A549 (cell line): ENCODE measurements at regions not wholly inside any gene's neighbourhood (a gene's known extent, or its start where the extent isn't known, plus 50 kb on each side); places are given as distances from the start of the nearest gene placed in this dataset.

Experiments used
- ATAC-seq, 2 experiments: fragments of 200-7000 bp in 1 of 2; fragments of >200 bp in 1 of 2; cut with Nextera tagmentation in 1 of 2; cut with Tn5 transposase in 1 of 2; 3 replicates each; pipeline versions ENCODE4 v1.8.0 to v1.9.1; 2018 to 2020; ENCODE audit warnings: mild to moderate bottlenecking in 1 of 2, moderate library complexity in 1 of 2
- CTCF ChIA-PET: fragments of 300-600 bp; sonication (Branson Sonifier 250); formaldehyde crosslinking; extraction: SDS; loops from one replicate; lab custom pipeline; 2021; ENCODE audit warnings: antibody characterized with exemption, inconsistent platforms; lab: Yijun Ruan, JAX
- POLR2A ChIA-PET: fragments of 350-600 bp; formaldehyde crosslinking; extraction: SDS; loops from one replicate; lab custom pipeline; 2021; ENCODE audit warnings: antibody characterized with exemption, inconsistent platforms; lab: Yijun Ruan, JAX
- DNase-seq, 2 experiments: peaks; one replicate each; pipeline versions ENCODE4 v3.0.0 to v3.0.0-alpha.2; 2011 to 2016; ENCODE audit warnings: low read depth in 1 of 2, low spot score in 1 of 2
- FAIRE-seq: peaks from 2 replicates; lab custom pipeline; 2011; peaks lifted over from hg19 to GRCh38; lab: Jason Lieb, UNC
- H3K27ac ChIP-seq, 2 experiments: fragments of >200 bp; sonication (Bioruptor Twin); formaldehyde crosslinking; 3 replicates each; pipeline ENCODE4 v1.5.1; 2016 to 2017
- H3K4me1 ChIP-seq: fragments of >200 bp; sonication (Bioruptor Twin); formaldehyde crosslinking; 3 replicates; pipeline ENCODE4 v1.6.1; 2016
- H3K4me2 ChIP-seq: fragments of >200 bp; sonication (Bioruptor Twin); formaldehyde crosslinking; 3 replicates; pipeline ENCODE4 v1.6.1; 2016
- H3K4me3 ChIP-seq: fragments of >200 bp; sonication (Bioruptor Twin); formaldehyde crosslinking; 3 replicates; pipeline ENCODE4 v1.5.1; 2016
- H3K9me3 ChIP-seq: fragments of >200 bp; sonication (Bioruptor Twin); formaldehyde crosslinking; 3 replicates; pipeline ENCODE4 v1.6.1; 2016
- CBX8 ChIP-seq: fragments of 200-600 bp; sonication (generic); IDR thresholded peaks from 2 replicates; pipeline ENCODE4 v1.6.1; 2016
- CHD2 ChIP-seq: fragments of 150-350 bp; IDR thresholded peaks from 2 replicates; pipeline ENCODE4 v1.6.1; 2014; ENCODE audit warnings: low read length; ENCODE audit not compliant: partially characterized antibody
- CHD4 ChIP-seq: fragments of 200-600 bp; sonication (generic); IDR thresholded peaks from 2 replicates; pipeline ENCODE4 v1.6.1; 2016; ENCODE audit warnings: antibody characterized with exemption, mild to moderate bottlenecking, borderline replicate concordance
- EHMT2 ChIP-seq: fragments of 200-600 bp; sonication (generic); IDR thresholded peaks from 2 replicates; pipeline ENCODE4 v1.6.1; 2016; ENCODE audit warnings: antibody characterized with exemption, low read depth, mild to moderate bottlenecking, moderate library complexity
- ELK1 ChIP-seq: fragments of 150-350 bp; IDR thresholded peaks from 2 replicates; pipeline ENCODE4 v1.6.1; 2014; ENCODE audit warnings: low read depth, mild to moderate bottlenecking, low read length
- EP300 ChIP-seq, 2 experiments: fragments of >200 bp; sonication (Bioruptor Twin); formaldehyde crosslinking; IDR thresholded peaks; 2 replicates in 1 of 2; 3 replicates in 1 of 2; pipeline ENCODE4 v1.6.1; 2016 to 2017
- FOSB ChIP-seq: fragments of 250-450 bp; sonication (Bioruptor Pico); IDR thresholded peaks from 2 replicates; pipeline ENCODE4 v1.5.0; 2020; ENCODE audit warnings: mild to moderate bottlenecking, moderate library complexity
- FOSL2 ChIP-seq, 2 experiments: fragments of 450-650 bp in 1 of 2; fragments of >200 bp in 1 of 2; sonication (Bioruptor Twin) in 1 of 2; formaldehyde crosslinking; IDR thresholded peaks; 2 replicates each; pipeline versions ENCODE4 v1.5.0 to v1.6.1; 2016 to 2020; ENCODE audit warnings: mild to moderate bottlenecking in 1 of 2, moderate library complexity in 1 of 2
- HDAC2 ChIP-seq: fragments of 200-600 bp; sonication (generic); IDR thresholded peaks from 2 replicates; pipeline ENCODE4 v1.6.1; 2016
- HES2 ChIP-seq: fragments of >200 bp; sonication (Bioruptor Twin); formaldehyde crosslinking; IDR thresholded peaks from 2 replicates; pipeline ENCODE4 v1.6.1; 2016
- HMGXB4 ChIP-seq: fragments of 250-450 bp; sonication (Bioruptor Pico); IDR thresholded peaks from 2 replicates; pipeline ENCODE4 v1.5.0; 2021; ENCODE audit warnings: mild to moderate bottlenecking, moderate library complexity, borderline replicate concordance
- HOXA7 ChIP-seq: fragments of 250-450 bp; sonication (Bioruptor Pico); IDR thresholded peaks from 2 replicates; pipeline ENCODE4 v1.5.0; 2020; ENCODE audit warnings: mild to moderate bottlenecking, moderate library complexity
- JUN ChIP-seq, 2 experiments: fragments of >200 bp; sonication (Bioruptor Twin); formaldehyde crosslinking; IDR thresholded peaks; 2 replicates in 1 of 2; 3 replicates in 1 of 2; pipeline ENCODE4 v1.6.1; 2016 to 2017
- JUNB ChIP-seq: fragments of >200 bp; sonication (Bioruptor Twin); formaldehyde crosslinking; IDR thresholded peaks from 2 replicates; pipeline ENCODE4 v1.6.1; 2016
- KDM5A ChIP-seq: fragments of 200-600 bp; sonication (generic); IDR thresholded peaks from 2 replicates; pipeline ENCODE4 v1.6.1; 2016; ENCODE audit warnings: antibody characterized with exemption, mild to moderate bottlenecking
- MAX ChIP-seq: IDR thresholded peaks from 2 replicates; pipeline ENCODE4 v1.6.1; 2012
- MYC ChIP-seq: IDR thresholded peaks from 2 replicates; pipeline ENCODE4 v1.6.1; 2012; ENCODE audit warnings: mild to moderate bottlenecking, inconsistent platforms, low read length, improper control_type of control experiment, borderline replicate concordance
- NFE2L2 ChIP-seq: fragments of 150-350 bp; conservative IDR thresholded peaks from 2 replicates; pipeline ENCODE4 v1.6.1; 2014; ENCODE audit warnings: low read length
- NR3C1 ChIP-seq: fragments of >200 bp; sonication (Bioruptor Twin); formaldehyde crosslinking; IDR thresholded peaks from 3 replicates; pipeline ENCODE4 v1.6.1; 2017
- PBX3 ChIP-seq: IDR thresholded peaks from 2 replicates; pipeline ENCODE4 v1.6.1; 2012
- PHF8 ChIP-seq: fragments of 200-600 bp; sonication (generic); IDR thresholded peaks from 2 replicates; pipeline ENCODE4 v1.6.1; 2016; ENCODE audit warnings: low read depth, mild to moderate bottlenecking, antibody characterized with exemption, moderate library complexity, borderline replicate concordance
- POLR2A ChIP-seq: IDR thresholded peaks from 2 replicates; pipeline ENCODE4 v1.6.1; 2012; ENCODE audit warnings: mild to moderate bottlenecking, low read length
- RAD21 ChIP-seq, 2 experiments: fragments of >200 bp in 1 of 2; sonication (Bioruptor Twin) in 1 of 2; formaldehyde crosslinking in 1 of 2; IDR thresholded peaks in 1 of 2; conservative IDR thresholded peaks in 1 of 2; 2 replicates in 1 of 2; 3 replicates in 1 of 2; pipeline ENCODE4 v1.6.1; 2012 to 2018; ENCODE audit warnings: inconsistent platforms in 1 of 2
- RCOR1 ChIP-seq: fragments of 150-350 bp; IDR thresholded peaks from 2 replicates; pipeline ENCODE4 v1.6.1; 2014; ENCODE audit warnings: antibody characterized with exemption, low read length, low read depth
- RNF2 ChIP-seq: fragments of 200-600 bp; sonication (generic); IDR thresholded peaks from 2 replicates; pipeline ENCODE4 v1.6.1; 2016; ENCODE audit warnings: low read depth, mild to moderate bottlenecking, antibody characterized with exemption, moderate library complexity, borderline replicate concordance
- SREBF2 ChIP-seq: fragments of 450-650 bp; IDR thresholded peaks from 2 replicates; pipeline ENCODE4 v1.6.1; 2014; ENCODE audit warnings: mild to moderate bottlenecking, moderate library complexity
- TFCP2L1 ChIP-seq: fragments of 250-450 bp; sonication (Bioruptor Pico); IDR thresholded peaks from 2 replicates; pipeline ENCODE4 v1.5.0; 2021; ENCODE audit warnings: mild to moderate bottlenecking
- ZC3H11A ChIP-seq: fragments of 450-650 bp; IDR thresholded peaks from 2 replicates; pipeline ENCODE4 v1.6.1; 2014; ENCODE audit warnings: antibody characterized with exemption, mild to moderate bottlenecking
- ZNF302 ChIP-seq: fragments of 250-450 bp; sonication (Bioruptor Pico); IDR thresholded peaks from 2 replicates; pipeline ENCODE4 v1.9.0; 2021; ENCODE audit warnings: inconsistent platforms, mild to moderate bottlenecking, moderate library complexity
- ZSCAN20 ChIP-seq: fragments of 250-450 bp; sonication (Bioruptor Pico); IDR thresholded peaks from 2 replicates; pipeline ENCODE4 v1.8.0; 2022; ENCODE audit warnings: mild to moderate bottlenecking, moderate library complexity
- WGBS: methylation state at CpG from one replicate; pipeline ENCODE4 v1.1.6; 2017; ENCODE audit errors: missing lambda C conversion rate; 5-methylcytosine and 5-hydroxymethylcytosine counted together

- H3K4me3 ChIP-seq: no peak overlapping the region
- ChIA-PET CTCF (no interaction called here), POLR2A (no interaction called here)
- TF ChIP-seq FOSL2 (IDR thresholded peaks at IDR 0.05): no peak
- TF ChIP-seq FOSL2 (CRISPR knock-in tag; IDR thresholded peaks at IDR 0.05): no peak
- TF ChIP-seq JUN (IDR thresholded peaks at IDR 0.05): no peak
- TF ChIP-seq ZSCAN20 (CRISPR knock-in tag): no peak
- no peak for TF ChIP-seq NFE2L2
- TF ChIP-seq HES2: no peak
- no peak for TF ChIP-seq NR3C1
- no peak for TF ChIP-seq HMGXB4 (CRISPR knock-in tag)
- no peak for TF ChIP-seq PHF8
- no peak for TF ChIP-seq EHMT2
- no peak for TF ChIP-seq ZC3H11A
- TF ChIP-seq HOXA7 (CRISPR knock-in tag): no peak
- TF ChIP-seq RNF2: no peak
- TF ChIP-seq FOSB (CRISPR knock-in tag): no peak
- TF ChIP-seq ZNF302 (CRISPR knock-in tag): no peak
- no peak for TF ChIP-seq CHD4
- TF ChIP-seq RCOR1: no peak
- TF ChIP-seq TFCP2L1 (CRISPR knock-in tag): no peak
- no peak for TF ChIP-seq ELK1
- no peak for FAIRE-seq
- no peak for DNase-seq
- ATAC-seq: no peak
- 11% methylated on average over 2 of the region's 2 CpGs for WGBS
- no peak overlapping the region for H3K4me2 ChIP-seq
- no peaks in the 10 kb centered on the region for H3K4me1 ChIP-seq
- no peak overlapping the region for H3K27ac ChIP-seq
- no peaks in the 10 kb centered on the region for H3K9me3 ChIP-seq
Observed at GRCh38 chr13:77449265-77449664, 86.2 kb upstream of the SCEL start.

GRCh38 chr13:77448689-77449088, 86.8 kb upstream of the SCEL start:
- H3K4me1 ChIP-seq: no peaks in the 10 kb centered on the region
- no peak for ATAC-seq
- POLR2A ChIA-PET: no interaction called here
- TF ChIP-seq JUN (IDR thresholded peaks at IDR 0.05) (no peak), CBX8 (no peak), CHD2 (no peak), SREBF2 (no peak), PBX3 (no peak), NFE2L2 (no peak), ELK1 (no peak), ZC3H11A (no peak), FOSB (CRISPR knock-in tag) (no peak), HDAC2 (no peak), HES2 (no peak), RAD21 (conservative IDR thresholded peaks at IDR 0.05 in 1 of 2, IDR thresholded peaks at IDR 0.05 in 1 of 2) (no peak), MYC (no peak), MAX (no peak), POLR2A (no peak), EP300 (IDR thresholded peaks at IDR 0.05) (no peak), NR3C1 (no peak), JUNB (no peak), KDM5A (no peak), RCOR1 (no peak)
- no peak overlapping the region for H3K4me3 ChIP-seq
- DNase-seq: no peak
- 45% methylated on average over 4 of the region's 4 CpGs for WGBS
- H3K27ac ChIP-seq: no peak overlapping the region
- CTCF ChIA-PET: interaction anchor here (0.7 kb wide), 1 partner anchor 30 kb away, joined by 3 read pairs; no protein-coding TSS in a partner anchor
- H3K9me3 ChIP-seq: no peaks in the 10 kb centered on the region
- H3K4me2 ChIP-seq: no peak overlapping the region
- FAIRE-seq: no peak
